ENCODE measurements at regions not wholly inside any gene's neighbourhood (a gene's known extent, or its start where the extent isn't known, plus 50 kb on each side); places are given as distances from the start of the nearest gene placed in this dataset.

DNA sequence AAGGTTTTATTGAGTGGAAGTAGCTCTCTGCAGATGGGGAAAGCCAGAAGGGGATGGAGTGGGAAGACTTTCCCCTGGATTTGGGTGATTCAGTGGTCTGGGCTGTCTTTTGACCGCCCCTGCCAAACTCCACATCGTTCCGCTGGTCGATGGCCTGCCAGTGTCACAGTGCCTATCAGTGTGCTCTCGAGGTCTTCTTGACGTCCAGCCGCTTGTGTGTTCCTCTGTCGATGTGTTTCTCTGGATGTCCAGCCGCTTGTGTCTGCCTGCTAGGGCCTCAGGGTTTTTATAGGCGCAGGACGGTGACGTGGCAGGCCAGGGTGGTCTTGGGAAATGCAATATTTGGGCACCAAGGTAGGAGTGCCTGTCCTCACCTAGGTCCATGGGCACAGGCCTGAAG is 1371.4 kb upstream of the PIK3C3 start:
- no peaks in the 10 kb centered on the region for H4K20me1 ChIP-seq (ENCODE audit: insufficient read depth)
- no peaks in the 10 kb centered on the region for H3K36me3 ChIP-seq (ENCODE audit: insufficient read depth)
- no peaks in the 10 kb centered on the region for H3K4me1 ChIP-seq (ENCODE audit: low read depth, poor library complexity, severe bottlenecking)
- no peaks in the 10 kb centered on the region for H3K27me3 ChIP-seq (ENCODE audit: insufficient read depth, low read depth)
- no peak overlapping the region for H3K4me2 ChIP-seq
- no peak overlapping the region for H2AFZ ChIP-seq (ENCODE audit: low read depth)
- H3K9ac ChIP-seq: no peak overlapping the region
- no peaks in the 10 kb centered on the region for H3K79me2 ChIP-seq (ENCODE audit: insufficient read depth, low read depth)
- TF ChIP-seq, protein P1, sequence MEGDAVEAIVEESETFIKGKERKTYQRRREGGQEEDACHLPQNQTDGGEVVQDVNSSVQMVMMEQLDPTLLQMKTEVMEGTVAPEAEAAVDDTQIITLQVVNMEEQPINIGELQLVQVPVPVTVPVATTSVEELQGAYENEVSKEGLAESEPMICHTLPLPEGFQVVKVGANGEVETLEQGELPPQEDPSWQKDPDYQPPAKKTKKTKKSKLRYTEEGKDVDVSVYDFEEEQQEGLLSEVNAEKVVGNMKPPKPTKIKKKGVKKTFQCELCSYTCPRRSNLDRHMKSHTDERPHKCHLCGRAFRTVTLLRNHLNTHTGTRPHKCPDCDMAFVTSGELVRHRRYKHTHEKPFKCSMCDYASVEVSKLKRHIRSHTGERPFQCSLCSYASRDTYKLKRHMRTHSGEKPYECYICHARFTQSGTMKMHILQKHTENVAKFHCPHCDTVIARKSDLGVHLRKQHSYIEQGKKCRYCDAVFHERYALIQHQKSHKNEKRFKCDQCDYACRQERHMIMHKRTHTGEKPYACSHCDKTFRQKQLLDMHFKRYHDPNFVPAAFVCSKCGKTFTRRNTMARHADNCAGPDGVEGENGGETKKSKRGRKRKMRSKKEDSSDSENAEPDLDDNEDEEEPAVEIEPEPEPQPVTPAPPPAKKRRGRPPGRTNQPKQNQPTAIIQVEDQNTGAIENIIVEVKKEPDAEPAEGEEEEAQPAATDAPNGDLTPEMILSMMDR (conservative IDR thresholded peaks at IDR 0.05; ENCODE audit: low read depth, low read length): no peak
- H3K27ac ChIP-seq: no peak overlapping the region
- no peak overlapping the region for H3K4me3 ChIP-seq (IDR thresholded peaks at IDR 0.05; ENCODE audit: insufficient read depth, low read depth, low read length)

DNA sequence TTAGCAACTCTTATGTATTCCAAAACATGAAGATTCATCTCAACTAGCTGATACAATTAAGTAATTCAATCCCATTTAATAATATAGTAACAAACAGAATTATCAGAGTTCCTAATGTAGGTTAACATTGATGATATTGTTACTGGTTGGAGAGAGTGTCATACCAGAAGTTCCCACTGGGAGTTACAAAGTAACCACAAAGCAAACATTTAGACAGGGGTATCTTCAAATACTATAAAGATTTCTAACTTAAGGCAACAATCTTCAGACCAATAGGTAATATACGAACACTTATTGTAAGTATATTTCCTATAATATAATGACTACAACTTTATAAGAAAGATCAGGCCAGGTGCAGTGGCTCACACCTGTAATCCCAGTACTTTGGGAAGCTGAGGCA is 1372.9 kb upstream of the PIK3C3 start:
- TF ChIP-seq, protein P1 (conservative IDR thresholded peaks at IDR 0.05; ENCODE audit: low read depth, low read length): no peak
- H3K79me2 ChIP-seq (ENCODE audit: insufficient read depth, low read depth): no peaks in the 10 kb centered on the region
- H3K9ac ChIP-seq: no peak overlapping the region
- no peaks in the 10 kb centered on the region for H3K36me3 ChIP-seq (ENCODE audit: insufficient read depth)
- H3K4me1 ChIP-seq (ENCODE audit: low read depth, poor library complexity, severe bottlenecking): no peaks in the 10 kb centered on the region
- no peak overlapping the region for H3K4me2 ChIP-seq
- no peak overlapping the region for H3K4me3 ChIP-seq (IDR thresholded peaks at IDR 0.05; ENCODE audit: insufficient read depth, low read depth, low read length)
- no peak overlapping the region for H3K27ac ChIP-seq
- H4K20me1 ChIP-seq (ENCODE audit: insufficient read depth): no peaks in the 10 kb centered on the region
- no peak overlapping the region for H2AFZ ChIP-seq (ENCODE audit: low read depth)
- no peaks in the 10 kb centered on the region for H3K27me3 ChIP-seq (ENCODE audit: insufficient read depth, low read depth)

DNA sequence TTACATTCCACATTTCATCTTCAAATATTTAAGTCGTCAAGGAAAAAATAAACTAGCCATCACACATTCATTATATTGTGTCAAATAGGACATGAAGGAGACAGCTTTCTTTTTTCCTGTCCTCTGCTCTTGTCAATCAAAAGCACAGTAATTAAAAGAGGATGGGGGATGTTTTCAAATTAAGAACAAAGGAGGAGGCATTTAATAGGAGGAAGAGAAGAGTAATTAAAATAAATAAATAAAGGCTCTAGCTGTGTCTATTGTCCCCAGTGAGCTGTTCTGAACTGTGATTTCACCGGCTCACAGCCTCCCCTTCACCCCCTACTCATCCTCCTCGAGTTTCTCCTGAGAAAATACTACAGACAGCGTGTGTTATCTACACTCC is 1377.1 kb upstream of the PIK3C3 start:
- no peak overlapping the region for H3K4me3 ChIP-seq (IDR thresholded peaks at IDR 0.05; ENCODE audit: insufficient read depth, low read depth, low read length)
- TF ChIP-seq, protein P1 (conservative IDR thresholded peaks at IDR 0.05; ENCODE audit: low read depth, low read length): no peak
- no peak overlapping the region for H3K9ac ChIP-seq
- H2AFZ ChIP-seq (ENCODE audit: low read depth): no peak overlapping the region
- H4K20me1 ChIP-seq (ENCODE audit: insufficient read depth): no peaks in the 10 kb centered on the region
- H3K27me3 ChIP-seq (ENCODE audit: insufficient read depth, low read depth): no peaks in the 10 kb centered on the region
- H3K27ac ChIP-seq: no peak overlapping the region
- H3K36me3 ChIP-seq (ENCODE audit: insufficient read depth): no peaks in the 10 kb centered on the region
- no peak overlapping the region for H3K4me2 ChIP-seq
- H3K4me1 ChIP-seq (ENCODE audit: low read depth, poor library complexity, severe bottlenecking): no peaks in the 10 kb centered on the region
- no peaks in the 10 kb centered on the region for H3K79me2 ChIP-seq (ENCODE audit: insufficient read depth, low read depth)

DNA sequence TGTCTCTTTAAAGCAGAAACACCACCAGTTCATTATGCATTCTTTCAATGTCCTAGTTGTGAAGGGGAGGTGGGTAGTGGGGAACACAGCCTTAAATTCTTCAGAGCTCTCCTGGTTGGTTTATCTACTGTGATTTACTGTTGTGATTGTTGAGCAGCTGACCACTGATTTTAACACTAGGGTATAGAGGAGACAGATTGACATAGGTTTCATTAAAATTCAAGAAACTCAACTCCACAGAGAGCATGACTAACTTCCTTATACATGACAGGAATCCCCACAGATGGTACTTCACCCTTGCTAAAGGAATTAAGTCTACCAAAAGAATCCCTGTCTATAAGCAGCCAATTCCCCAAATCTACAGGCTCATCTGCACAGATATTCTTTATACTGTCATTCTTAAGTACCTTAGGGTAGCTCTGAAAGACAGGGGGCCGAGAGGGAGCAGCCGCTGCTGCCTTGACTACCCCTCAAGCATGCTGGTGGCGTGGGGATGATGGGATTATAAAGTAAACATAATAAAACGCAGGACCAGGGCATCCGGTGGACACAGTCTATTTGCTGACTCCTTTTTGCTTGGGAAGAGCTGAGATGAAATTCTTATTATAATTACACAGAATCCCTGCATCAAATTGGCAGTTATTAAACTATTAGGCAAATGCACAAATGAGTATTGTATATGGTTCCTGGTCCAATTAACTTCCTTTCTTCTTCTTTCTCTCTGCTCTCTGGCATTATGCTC is 1377.6 kb upstream of the PIK3C3 start:
- H3K27ac ChIP-seq: no peak overlapping the region
- TF ChIP-seq, protein P1 (conservative IDR thresholded peaks at IDR 0.05; ENCODE audit: low read depth, low read length): no peak
- H3K4me3 ChIP-seq (IDR thresholded peaks at IDR 0.05; ENCODE audit: insufficient read depth, low read depth, low read length): no peak overlapping the region
- no peak overlapping the region for H2AFZ ChIP-seq (ENCODE audit: low read depth)
- no peak overlapping the region for H3K9ac ChIP-seq
- H3K4me2 ChIP-seq: no peak overlapping the region
- H3K79me2 ChIP-seq (ENCODE audit: insufficient read depth, low read depth): no peaks in the 10 kb centered on the region
- no peaks in the 10 kb centered on the region for H4K20me1 ChIP-seq (ENCODE audit: insufficient read depth)
- no peaks in the 10 kb centered on the region for H3K27me3 ChIP-seq (ENCODE audit: insufficient read depth, low read depth)
- no peaks in the 10 kb centered on the region for H3K36me3 ChIP-seq (ENCODE audit: insufficient read depth)
- no peaks in the 10 kb centered on the region for H3K4me1 ChIP-seq (ENCODE audit: low read depth, poor library complexity, severe bottlenecking)
